SK-N-SH (cell line): ENCODE measurements at regions not wholly inside any gene's neighbourhood (a gene's known extent, or its start where the extent isn't known, plus 50 kb on each side); places are given as distances from the start of the nearest gene placed in this dataset.

ENCODE experiments used
- CTCF ChIA-PET: fragments of 300-600, 350-600 bp; formaldehyde crosslinking; extraction: SDS; loops from one replicate; lab custom pipeline; 2021; lab: Yijun Ruan, JAX
- POLR2A ChIA-PET: fragments of 350-600 bp; sonication (Branson Sonifier 250); formaldehyde crosslinking; extraction: SDS; loops from one replicate; lab custom pipeline; 2020; ENCODE audit warnings: antibody characterized with exemption, inconsistent platforms; lab: Yijun Ruan, JAX
- DNase-seq: peaks from one replicate; pipeline ENCODE4 v3.0.0; 2012
- H2AFZ ChIP-seq: fragments of 200-600 bp; sonication (generic); 2 replicates; pipeline ENCODE4 v1.8.1; 2016; ENCODE audit warnings: antibody characterized with exemption, mild to moderate bottlenecking, low read depth
- H3F3A ChIP-seq: fragments of 200-600 bp; sonication (generic); replicated peaks from 2 replicates; pipeline ENCODE3; 2016; ENCODE audit warnings: antibody characterized with exemption, mild to moderate bottlenecking; ENCODE audit not compliant: insufficient read depth
- H3K27ac ChIP-seq, 2 experiments: fragments of 200-500 bp in 1 of 2; fragments of 200-600 bp in 1 of 2; sonication (Bioruptor generic) in 1 of 2; sonication (generic), shearing (Covaris generic) in 1 of 2; 2 replicates each; pipeline versions ENCODE4 v1.5.1 to v1.6.1; 2014 to 2016; ENCODE audit warnings: low read depth in 2 of 2, inconsistent platforms in 1 of 2, low read length in 1 of 2, mild to moderate bottlenecking in 1 of 2, mixed read lengths in 1 of 2
- H3K27me3 ChIP-seq: fragments of 200-600 bp; sonication (generic), shearing (Covaris generic); 2 replicates; pipeline ENCODE4 v1.6.1; 2016; ENCODE audit warnings: mixed run types; ENCODE audit not compliant: insufficient read depth
- H3K36me3 ChIP-seq, 2 experiments: fragments of 200-500 bp in 1 of 2; fragments of 200-600 bp in 1 of 2; sonication (Bioruptor generic) in 1 of 2; sonication (generic) in 1 of 2; replicated peaks in 1 of 2; 2 replicates each; pipeline versions ENCODE3 to v1.5.1; 2014 to 2016; ENCODE audit warnings: low read length in 1 of 2, mild to moderate bottlenecking in 1 of 2; ENCODE audit not compliant: insufficient read depth in 2 of 2, control insufficient read depth in 1 of 2
- H3K4me1 ChIP-seq, 2 experiments: fragments of 200-500 bp in 1 of 2; fragments of 200-600 bp in 1 of 2; sonication (Bioruptor generic) in 1 of 2; sonication (generic), shearing (Covaris generic) in 1 of 2; 2 replicates each; pipeline versions ENCODE4 v1.5.1 to v1.6.1; 2014 to 2016; ENCODE audit warnings: low read depth in 1 of 2, low read length in 1 of 2, mixed run types in 1 of 2; ENCODE audit not compliant: insufficient read depth in 2 of 2, control insufficient read depth in 1 of 2
- H3K4me2 ChIP-seq: fragments of 200-600 bp; sonication (generic), shearing (Covaris generic); 2 replicates; pipeline ENCODE4 v1.6.1; 2017; ENCODE audit warnings: mixed run types
- H3K4me3 ChIP-seq, 2 experiments: fragments of 200-500 bp in 1 of 2; fragments of 200-600 bp in 1 of 2; sonication (Bioruptor generic) in 1 of 2; sonication (generic), shearing (Covaris generic) in 1 of 2; 2 replicates each; pipeline versions ENCODE4 v1.5.1 to v1.8.1; 2014 to 2016; ENCODE audit warnings: low read depth in 2 of 2, inconsistent platforms in 1 of 2, low read length in 1 of 2, mild to moderate bottlenecking in 1 of 2, mixed read lengths in 1 of 2, moderate library complexity in 1 of 2
- H3K79me2 ChIP-seq: fragments of 200-600 bp; sonication (generic); 2 replicates; pipeline ENCODE4 v1.8.1; 2017; ENCODE audit warnings: mild to moderate bottlenecking; ENCODE audit not compliant: insufficient read depth
- H3K9ac ChIP-seq: fragments of 200-600 bp; sonication (generic); 2 replicates; pipeline ENCODE4 v1.6.1; 2017; ENCODE audit warnings: mixed run types
- H3K9me2 ChIP-seq: fragments of 200-600 bp; sonication (generic); 2 replicates; pipeline ENCODE4 v1.6.1; 2017; ENCODE audit warnings: mixed run types
- H3K9me3 ChIP-seq: fragments of 200-600 bp; sonication (generic); 2 replicates; pipeline ENCODE4 v1.6.1; 2017; ENCODE audit warnings: mixed run types, mild to moderate bottlenecking, moderate library complexity
- H4K20me1 ChIP-seq: fragments of 200-600 bp; sonication (generic); 2 replicates; pipeline ENCODE4 v1.6.1; 2017; ENCODE audit warnings: mild to moderate bottlenecking, mixed run types; ENCODE audit not compliant: insufficient read depth
- CTCF ChIP-seq: fragments of 200-600 bp; sonication (generic); IDR thresholded peaks from 2 replicates; pipeline ENCODE4 v1.6.1; 2017; ENCODE audit warnings: antibody characterized with exemption, mild to moderate bottlenecking, moderate library complexity
- FOXJ3 ChIP-seq: sonication (generic); formaldehyde crosslinking; IDR thresholded peaks from 2 replicates; pipeline ENCODE4 v1.5.1; 2020; ENCODE audit warnings: mild to moderate bottlenecking, missing genetic modification reagents
- FOXM1 ChIP-seq: IDR thresholded peaks from 2 replicates; pipeline ENCODE4 v1.4.0; 2012; ENCODE audit warnings: low read depth, mild to moderate bottlenecking
- GABPA ChIP-seq: IDR thresholded peaks from 2 replicates; pipeline ENCODE4 v1.4.0; 2012; ENCODE audit warnings: low read depth, mild to moderate bottlenecking
- NFIC ChIP-seq: IDR thresholded peaks from 2 replicates; pipeline ENCODE4 v1.4.0; 2012; ENCODE audit warnings: borderline replicate concordance
- PBX3 ChIP-seq: IDR thresholded peaks from 2 replicates; pipeline ENCODE4; 2012
- RAD21 ChIP-seq: IDR thresholded peaks from 2 replicates; pipeline ENCODE4 v1.6.1; 2012; ENCODE audit warnings: mild to moderate bottlenecking, low read length
- RXRA ChIP-seq: IDR thresholded peaks from 2 replicates; pipeline ENCODE4 v1.4.0; 2012; ENCODE audit warnings: low read depth, mild to moderate bottlenecking, borderline replicate concordance
- SMC3 ChIP-seq: IDR thresholded peaks from 2 replicates; pipeline ENCODE4 v1.6.1; 2012; ENCODE audit warnings: low read depth, low read length, improper control_type of control experiment
- TAF1 ChIP-seq: IDR thresholded peaks from 2 replicates; pipeline ENCODE4 v1.6.1; 2012; ENCODE audit warnings: low read depth, mild to moderate bottlenecking, low read length, moderate library complexity, borderline replicate concordance
- TCF12 ChIP-seq: IDR thresholded peaks from 2 replicates; pipeline ENCODE4 v1.4.0; 2012
- TEAD4 ChIP-seq: IDR thresholded peaks from 2 replicates; pipeline ENCODE4 v1.4.0; 2012; ENCODE audit warnings: mild to moderate bottlenecking, borderline replicate concordance; ENCODE audit not compliant: insufficient read depth
- YY1 ChIP-seq: IDR thresholded peaks from 2 replicates; pipeline ENCODE4 v1.4.0; 2012; ENCODE audit warnings: low read depth, mild to moderate bottlenecking
- ZBTB33 ChIP-seq: IDR thresholded peaks from 2 replicates; pipeline ENCODE4 v1.4.0; 2012; ENCODE audit warnings: low read depth, borderline replicate concordance
- WGBS: methylation state at CpG from one replicate; pipeline ENCODE4 v1.1.6; 2017; ENCODE audit warnings: low lambda C conversion rate; 5-methylcytosine and 5-hydroxymethylcytosine counted together
- TF ChIP-seq, protein P1 (sequence below): IDR thresholded peaks from 2 replicates; pipeline ENCODE4 v1.6.1; 2012; ENCODE audit warnings: mild to moderate bottlenecking, low read depth, low read length, moderate library complexity

DNA sequence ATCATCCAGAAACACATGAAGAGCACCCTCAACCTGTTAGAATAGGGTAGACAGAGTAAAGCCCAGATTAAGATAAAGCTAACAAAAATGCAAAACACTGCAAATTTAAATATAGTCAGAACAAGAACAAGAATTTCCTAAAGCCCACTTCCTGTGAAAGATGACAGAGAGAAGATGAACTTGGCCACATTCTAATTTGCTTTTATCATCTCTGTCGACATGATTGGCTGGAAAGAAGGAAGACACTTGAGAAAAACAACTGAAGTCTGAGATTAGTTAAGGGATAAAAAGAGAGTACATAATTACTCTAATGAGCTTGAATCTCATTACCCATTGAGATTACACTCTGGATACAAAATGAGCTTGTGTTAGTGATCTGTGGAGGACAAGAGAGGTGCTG is 537.6 kb downstream of the KLF5 start:
- WGBS = 20% methylated on average over 1 of the region's 1 CpG
- Histone ChIP-seq H3K4me2 (no peak overlapping the region), H4K20me1 (no peaks in the 10 kb centered on the region), H3K4me1 (no peaks in the 10 kb centered on the region), H3F3A (peaks cover 7% of the 10 kb centered on the region), H2AFZ (no peak overlapping the region), H3K9me2 (no peaks in the 10 kb centered on the region), H3K36me3 (no peaks in the 10 kb centered on the region), H3K27ac (no peak overlapping the region), H3K79me2 (no peaks in the 10 kb centered on the region), H3K9ac (no peak overlapping the region), H3K27me3 (no peaks in the 10 kb centered on the region; the same call in 1 of the 2 replicates), H3K4me3 (no peak overlapping the region), H3K9me3 (no peaks in the 10 kb centered on the region)
- POLR2A ChIA-PET = no interaction called here
- DNase-seq = no peak
- no peak for TF ChIP-seq FOXJ3 (CRISPR knock-in tag)
- TF ChIP-seq NFIC = no peak
- no peak for TF ChIP-seq YY1
- no peak for TF ChIP-seq GABPA
- TF ChIP-seq TAF1 = no peak
- TF ChIP-seq RXRA = no peak
- TF ChIP-seq, protein P1, sequence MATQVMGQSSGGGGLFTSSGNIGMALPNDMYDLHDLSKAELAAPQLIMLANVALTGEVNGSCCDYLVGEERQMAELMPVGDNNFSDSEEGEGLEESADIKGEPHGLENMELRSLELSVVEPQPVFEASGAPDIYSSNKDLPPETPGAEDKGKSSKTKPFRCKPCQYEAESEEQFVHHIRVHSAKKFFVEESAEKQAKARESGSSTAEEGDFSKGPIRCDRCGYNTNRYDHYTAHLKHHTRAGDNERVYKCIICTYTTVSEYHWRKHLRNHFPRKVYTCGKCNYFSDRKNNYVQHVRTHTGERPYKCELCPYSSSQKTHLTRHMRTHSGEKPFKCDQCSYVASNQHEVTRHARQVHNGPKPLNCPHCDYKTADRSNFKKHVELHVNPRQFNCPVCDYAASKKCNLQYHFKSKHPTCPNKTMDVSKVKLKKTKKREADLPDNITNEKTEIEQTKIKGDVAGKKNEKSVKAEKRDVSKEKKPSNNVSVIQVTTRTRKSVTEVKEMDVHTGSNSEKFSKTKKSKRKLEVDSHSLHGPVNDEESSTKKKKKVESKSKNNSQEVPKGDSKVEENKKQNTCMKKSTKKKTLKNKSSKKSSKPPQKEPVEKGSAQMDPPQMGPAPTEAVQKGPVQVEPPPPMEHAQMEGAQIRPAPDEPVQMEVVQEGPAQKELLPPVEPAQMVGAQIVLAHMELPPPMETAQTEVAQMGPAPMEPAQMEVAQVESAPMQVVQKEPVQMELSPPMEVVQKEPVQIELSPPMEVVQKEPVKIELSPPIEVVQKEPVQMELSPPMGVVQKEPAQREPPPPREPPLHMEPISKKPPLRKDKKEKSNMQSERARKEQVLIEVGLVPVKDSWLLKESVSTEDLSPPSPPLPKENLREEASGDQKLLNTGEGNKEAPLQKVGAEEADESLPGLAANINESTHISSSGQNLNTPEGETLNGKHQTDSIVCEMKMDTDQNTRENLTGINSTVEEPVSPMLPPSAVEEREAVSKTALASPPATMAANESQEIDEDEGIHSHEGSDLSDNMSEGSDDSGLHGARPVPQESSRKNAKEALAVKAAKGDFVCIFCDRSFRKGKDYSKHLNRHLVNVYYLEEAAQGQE = no peak
- TF ChIP-seq FOXM1 = no peak
- CTCF ChIA-PET = interaction anchor here (0.5 kb wide), 1 partner anchor 788 kb away, joined by 3 read pairs; no protein-coding TSS in a partner anchor

DNA sequence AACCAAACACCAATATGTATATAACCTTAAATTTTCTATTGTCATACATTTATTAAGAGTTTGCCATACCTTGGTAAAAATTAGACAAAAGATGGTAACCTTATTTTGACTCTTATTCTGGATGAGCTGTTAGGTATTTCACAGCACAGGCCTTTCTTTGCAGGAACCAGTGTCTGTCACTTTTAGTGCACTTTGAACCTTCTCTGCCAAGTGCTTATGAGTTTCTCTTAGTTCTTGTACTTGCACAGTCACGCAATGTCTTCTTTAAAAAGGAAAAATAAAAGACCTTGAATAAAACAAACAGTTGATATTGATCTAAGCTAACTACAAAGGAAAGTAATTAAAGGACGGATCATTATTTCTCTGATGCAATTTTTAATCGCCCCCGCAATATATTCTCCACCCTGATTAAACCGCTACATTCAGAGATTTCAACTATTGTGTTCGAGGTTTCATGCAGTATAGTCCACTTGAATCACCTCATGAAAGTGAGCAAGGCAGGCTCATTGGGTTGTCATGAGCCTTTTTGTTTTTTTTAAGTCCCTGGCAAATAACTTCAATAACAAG is 534.5 kb downstream of the KLF5 start:
- DNase-seq = no peak
- WGBS = 71% methylated on average over 6 of the region's 6 CpGs
- H3K4me3 ChIP-seq = no peak overlapping the region
- H3K9me2 ChIP-seq = no peaks in the 10 kb centered on the region
- ChIA-PET POLR2A (no interaction called here), CTCF (no interaction called here)
- H3K9me3 ChIP-seq = no peaks in the 10 kb centered on the region
- H3K4me1 ChIP-seq = no peaks in the 10 kb centered on the region
- no peak overlapping the region for H2AFZ ChIP-seq
- TF ChIP-seq, protein P1 = no peak
- TF ChIP-seq TCF12 = no peak
- no peak for TF ChIP-seq TEAD4
- no peak for TF ChIP-seq PBX3
- no peak for TF ChIP-seq ZBTB33
- no peak for TF ChIP-seq RAD21
- no peak for TF ChIP-seq YY1
- no peak for TF ChIP-seq FOXM1
- TF ChIP-seq SMC3 = no peak
- no peak for TF ChIP-seq CTCF
- TF ChIP-seq TAF1 = no peak
- no peak overlapping the region for H3K27ac ChIP-seq
- no peaks in the 10 kb centered on the region; the same call in 1 of the 2 replicates for H3K27me3 ChIP-seq
- no peak overlapping the region for H3K4me2 ChIP-seq
- H3K79me2 ChIP-seq = no peaks in the 10 kb centered on the region
- H4K20me1 ChIP-seq = no peaks in the 10 kb centered on the region
- H3K9ac ChIP-seq = no peak overlapping the region
- peaks cover 4% of the 10 kb centered on the region for H3F3A ChIP-seq
- no peaks in the 10 kb centered on the region for H3K36me3 ChIP-seq
